BJ (cell line): ENCODE measurements at regions not wholly inside any gene's neighbourhood (a gene's known extent, or its start where the extent isn't known, plus 50 kb on each side); places are given as distances from the start of the nearest gene placed in this dataset.

Experiments
- CTCF ChIA-PET: fragments of 350-600 bp; formaldehyde crosslinking; extraction: SDS; loops from one replicate; lab custom pipeline; 2021; ENCODE audit warnings: antibody characterized with exemption, inconsistent platforms; lab: Yijun Ruan, JAX
- POLR2A ChIA-PET: fragments of 300-600 bp; sonication (Branson Sonifier 250); formaldehyde crosslinking; extraction: SDS; loops from one replicate; lab custom pipeline; 2021; ENCODE audit warnings: antibody characterized with exemption; lab: Charles Lee
- DNase-seq: peaks from one replicate; pipeline ENCODE4 v3.0.0-alpha.2; 2011; ENCODE audit warnings: low read depth
- H3K27me3 ChIP-seq: 2 replicates; pipeline ENCODE4 v1.6.0; 2011; ENCODE audit warnings: low read length; ENCODE audit not compliant: control insufficient read depth, insufficient read depth
- H3K36me3 ChIP-seq: 2 replicates; pipeline ENCODE4 v1.5.1; 2011; ENCODE audit warnings: low read length; ENCODE audit not compliant: control insufficient read depth, insufficient read depth
- H3K4me3 ChIP-seq: 2 replicates; pipeline ENCODE4 v1.5.1; 2011; ENCODE audit warnings: low read depth, mild to moderate bottlenecking, control low read depth, low read length
- TF ChIP-seq, protein P1 (sequence below): IDR thresholded peaks from 2 replicates; pipeline ENCODE4 v1.5.1; 2011; ENCODE audit warnings: low read depth, mild to moderate bottlenecking, control low read depth, inconsistent platforms, low read length, moderate library complexity; ENCODE audit not compliant: insufficient read depth

- CTCF ChIA-PET = interaction anchor here (1.2 kb wide), 2 partner anchors 9 to 11 kb away, joined by 3 to 4 read pairs; no protein-coding TSS in a partner anchor
- DNase-seq = no peak
- POLR2A ChIA-PET = no interaction called here
- H3K4me3 ChIP-seq = no peak overlapping the region
- TF ChIP-seq, protein P1, sequence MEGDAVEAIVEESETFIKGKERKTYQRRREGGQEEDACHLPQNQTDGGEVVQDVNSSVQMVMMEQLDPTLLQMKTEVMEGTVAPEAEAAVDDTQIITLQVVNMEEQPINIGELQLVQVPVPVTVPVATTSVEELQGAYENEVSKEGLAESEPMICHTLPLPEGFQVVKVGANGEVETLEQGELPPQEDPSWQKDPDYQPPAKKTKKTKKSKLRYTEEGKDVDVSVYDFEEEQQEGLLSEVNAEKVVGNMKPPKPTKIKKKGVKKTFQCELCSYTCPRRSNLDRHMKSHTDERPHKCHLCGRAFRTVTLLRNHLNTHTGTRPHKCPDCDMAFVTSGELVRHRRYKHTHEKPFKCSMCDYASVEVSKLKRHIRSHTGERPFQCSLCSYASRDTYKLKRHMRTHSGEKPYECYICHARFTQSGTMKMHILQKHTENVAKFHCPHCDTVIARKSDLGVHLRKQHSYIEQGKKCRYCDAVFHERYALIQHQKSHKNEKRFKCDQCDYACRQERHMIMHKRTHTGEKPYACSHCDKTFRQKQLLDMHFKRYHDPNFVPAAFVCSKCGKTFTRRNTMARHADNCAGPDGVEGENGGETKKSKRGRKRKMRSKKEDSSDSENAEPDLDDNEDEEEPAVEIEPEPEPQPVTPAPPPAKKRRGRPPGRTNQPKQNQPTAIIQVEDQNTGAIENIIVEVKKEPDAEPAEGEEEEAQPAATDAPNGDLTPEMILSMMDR = no peak
- H3K27me3 ChIP-seq = no peaks in the 10 kb centered on the region
- H3K36me3 ChIP-seq = no peaks in the 10 kb centered on the region
Measured at GRCh38 chr15:47404877-47405276, 312.4 kb upstream of the SEMA6D start.

- POLR2A ChIA-PET = no interaction called here
- Histone ChIP-seq H3K27me3 (no peaks in the 10 kb centered on the region), H3K36me3 (no peaks in the 10 kb centered on the region), H3K4me3 (no peak overlapping the region)
- CTCF ChIA-PET = interaction anchor here (0.6 to 1.2 kb wide), 3 partner anchors 9 to 12 kb away, joined by 3 to 4 read pairs (median 3); no protein-coding TSS in a partner anchor
- DNase-seq = no peak
- TF ChIP-seq, protein P1 = no peak
Measured at GRCh38 chr15:47405365-47406162, 311.7 kb upstream of the SEMA6D start.

GRCh38 chr15:47407692-47408091 is 309.6 kb upstream of the SEMA6D start:
- no peak for DNase-seq
- Histone ChIP-seq H3K36me3 (no peaks in the 10 kb centered on the region), H3K27me3 (no peaks in the 10 kb centered on the region), H3K4me3 (no peak overlapping the region)
- ChIA-PET CTCF (interaction anchor here (1.2 kb wide), 1 partner anchor 13 kb away, joined by 3 read pairs; no protein-coding TSS in a partner anchor), POLR2A (no interaction called here)
- TF ChIP-seq, protein P1 = no peak

DNA sequence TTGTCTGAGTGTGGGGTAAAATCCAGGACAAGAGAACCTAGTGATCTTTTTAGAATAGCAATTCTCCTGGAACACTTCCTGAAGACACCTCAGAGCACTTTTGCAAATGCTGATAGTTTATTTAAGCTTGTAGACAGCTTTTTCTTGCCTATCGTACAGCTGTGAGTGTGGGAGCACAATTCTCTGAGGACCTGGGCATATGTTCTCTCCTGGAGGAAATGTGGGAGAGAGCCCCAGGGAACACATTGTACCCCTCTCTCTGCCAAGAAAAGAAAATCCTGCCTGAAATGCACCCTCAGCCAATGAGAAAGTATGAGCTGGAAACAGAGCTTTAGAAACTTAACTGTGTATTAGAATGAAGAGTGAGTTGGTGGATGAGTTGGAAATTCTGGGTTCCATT is 308.3 kb upstream of the SEMA6D start:
- POLR2A ChIA-PET = no interaction called here
- Histone ChIP-seq H3K36me3 (no peaks in the 10 kb centered on the region), H3K4me3 (no peak overlapping the region), H3K27me3 (no peaks in the 10 kb centered on the region)
- no peak for DNase-seq
- CTCF ChIA-PET = interaction anchor here (0.8 to 1.3 kb wide), 2 partner anchors 8 to 24 kb away, joined by 3 to 4 read pairs; no protein-coding TSS in a partner anchor
- TF ChIP-seq, protein P1 = no peak

DNA sequence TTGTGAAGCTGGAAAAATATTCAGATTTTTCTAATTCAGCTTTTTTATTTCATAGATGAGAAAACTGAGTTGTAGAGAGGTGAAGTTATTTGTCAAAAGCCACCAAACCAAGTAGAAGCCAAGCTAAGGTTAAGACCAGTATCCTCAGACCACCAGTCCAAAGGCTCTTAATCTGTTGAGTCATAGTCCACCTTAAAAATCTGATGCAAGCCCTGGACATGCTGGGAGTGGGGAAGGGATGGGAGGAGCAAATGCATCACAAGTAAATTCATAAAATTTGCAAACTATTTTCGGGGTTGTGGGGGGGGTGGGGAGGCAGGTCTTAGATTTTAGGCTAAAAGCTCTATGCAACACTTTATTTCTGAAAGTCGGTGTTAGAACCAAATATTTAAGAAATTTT is 307.7 kb upstream of the SEMA6D start:
- ChIA-PET CTCF (interaction anchor here (0.8 to 1.3 kb wide), 3 partner anchors 9 to 23 kb away, joined by 3 to 4 read pairs (median 4); no protein-coding TSS in a partner anchor), POLR2A (no interaction called here)
- H3K36me3 ChIP-seq = no peaks in the 10 kb centered on the region
- no peak overlapping the region for H3K4me3 ChIP-seq
- H3K27me3 ChIP-seq = no peaks in the 10 kb centered on the region
- TF ChIP-seq, protein P1 = no peak
- DNase-seq = no peak
